ENCODE measurements at regions not wholly inside any gene's neighbourhood (a gene's known extent, or its start where the extent isn't known, plus 50 kb on each side); places are given as distances from the start of the nearest gene placed in this dataset.

- TF ChIP-seq CTCF (IDR thresholded peaks at IDR 0.05), result no peak
- TF ChIP-seq POLR2A (IDR thresholded peaks at IDR 0.05), result no peak
Measured at GRCh38 chr21:35239811-35240219, 190.7 kb upstream of the RUNX1 start.
